ENCODE measurements at regions not wholly inside any gene's neighbourhood (a gene's known extent, or its start where the extent isn't known, plus 50 kb on each side); places are given as distances from the start of the nearest gene placed in this dataset.

- ChIA-PET POLR2A (no interaction called here), CTCF (interaction anchor here (0.6 to 1.6 kb wide), 3 partner anchors 11 to 1058 kb away, joined by 3 to 7 read pairs (median 3); no protein-coding TSS in a partner anchor)
- Histone ChIP-seq H3K27ac (ENCODE audit: insufficient read depth in 1 of 2, low read depth in 1 of 2, low read length in 2 of 2, poor library complexity in 1 of 2, severe bottlenecking in 2 of 2) (no peak overlapping the region), H3K27me3 (replicated peaks in 2 of 5; ENCODE audit: control insufficient read depth in 4 of 5, insufficient read depth in 5 of 5, low read length in 4 of 5) (no peaks in the 10 kb centered on the region), H3K9me3 (ENCODE audit: control extremely low read depth in 1 of 5, control insufficient read depth in 4 of 5, insufficient read depth in 2 of 5, low read depth in 1 of 5, low read length in 4 of 5) (peaks cover 0 to 10% (median 3%) of the 10 kb centered on the region in 5 experiments), H3K36me3 (ENCODE audit: control insufficient read depth in 4 of 4, insufficient read depth in 4 of 4, low read length in 3 of 4) (no peaks in the 10 kb centered on the region), H3K4me1 (ENCODE audit: control extremely low read depth in 1 of 4, control insufficient read depth in 4 of 4, insufficient read depth in 4 of 4, low read length in 3 of 4) (peaks cover 21 to 35% (median 22%) of the 10 kb centered on the region in 4 experiments), H3K4me3 (ENCODE audit: control insufficient read depth in 1 of 7, extremely low read depth in 1 of 7, insufficient read depth in 4 of 7, low read depth in 2 of 7, low read length in 6 of 7) (no peak overlapping the region)
- WGBS (ENCODE audit: insufficient coverage): no CpG with 5 or more reads among the region's 2 CpGs
- DNase-seq: peak in 2 of 3 donors; percentile 61 to 68
These were observed 69.7 kb upstream of the SETMAR start for GRCh38 chr3:4233488-4233887.

- ChIA-PET CTCF (no interaction called here), POLR2A (no interaction called here)
- Histone ChIP-seq H3K27me3 (replicated peaks in 2 of 5; ENCODE audit: control insufficient read depth in 4 of 5, insufficient read depth in 5 of 5, low read length in 4 of 5) (no peaks in the 10 kb centered on the region), H3K4me3 (ENCODE audit: control insufficient read depth in 1 of 7, extremely low read depth in 1 of 7, insufficient read depth in 4 of 7, low read depth in 2 of 7, low read length in 6 of 7) (peak overlapping the region in 2 of 7 experiments; percentile 14 to 26), H3K9me3 (ENCODE audit: control extremely low read depth in 1 of 5, control insufficient read depth in 4 of 5, insufficient read depth in 2 of 5, low read depth in 1 of 5, low read length in 4 of 5) (peaks cover 0 to 10% (median 3%) of the 10 kb centered on the region in 5 experiments), H3K4me1 (ENCODE audit: control extremely low read depth in 1 of 4, control insufficient read depth in 4 of 4, insufficient read depth in 4 of 4, low read length in 3 of 4) (peaks cover 21 to 35% (median 22%) of the 10 kb centered on the region in 4 experiments), H3K27ac (ENCODE audit: insufficient read depth in 1 of 2, low read depth in 1 of 2, low read length in 2 of 2, poor library complexity in 1 of 2, severe bottlenecking in 2 of 2) (peak overlapping the region in 1 of 2 experiments; percentile 47), H3K36me3 (ENCODE audit: control insufficient read depth in 4 of 4, insufficient read depth in 4 of 4, low read length in 3 of 4) (no peaks in the 10 kb centered on the region)
- 0% methylated on average over 1 of the region's 2 CpGs for WGBS (ENCODE audit: insufficient coverage)
- peak in 2 of 3 donors; percentile 76 to 85 for DNase-seq
These were observed 68.3 kb upstream of the SETMAR start for GRCh38 chr3:4234889-4235288.

- Histone ChIP-seq H3K27ac (ENCODE audit: insufficient read depth in 1 of 2, low read depth in 1 of 2, low read length in 2 of 2, poor library complexity in 1 of 2, severe bottlenecking in 2 of 2) (no peak overlapping the region), H3K9me3 (ENCODE audit: control extremely low read depth in 1 of 5, control insufficient read depth in 4 of 5, insufficient read depth in 2 of 5, low read depth in 1 of 5, low read length in 4 of 5) (peaks cover 0 to 10% (median 3%) of the 10 kb centered on the region in 5 experiments), H3K4me1 (ENCODE audit: control extremely low read depth in 1 of 4, control insufficient read depth in 4 of 4, insufficient read depth in 4 of 4, low read length in 3 of 4) (peaks cover 21 to 35% (median 22%) of the 10 kb centered on the region in 4 experiments), H3K27me3 (replicated peaks in 2 of 5; ENCODE audit: control insufficient read depth in 4 of 5, insufficient read depth in 5 of 5, low read length in 4 of 5) (no peaks in the 10 kb centered on the region), H3K4me3 (ENCODE audit: control insufficient read depth in 1 of 7, extremely low read depth in 1 of 7, insufficient read depth in 4 of 7, low read depth in 2 of 7, low read length in 6 of 7) (no peak overlapping the region), H3K36me3 (ENCODE audit: control insufficient read depth in 4 of 4, insufficient read depth in 4 of 4, low read length in 3 of 4) (no peaks in the 10 kb centered on the region)
- peak in 2 of 3 donors; percentile 72 to 78 for DNase-seq
- ChIA-PET POLR2A (no interaction called here), CTCF (interaction anchor here (0.7 kb wide), 1 partner anchor 9 kb away, joined by 3 read pairs; no protein-coding TSS in a partner anchor)
- WGBS (ENCODE audit: insufficient coverage): 17% methylated on average over 1 of the region's 3 CpGs
These were observed 67.5 kb upstream of the SETMAR start for GRCh38 chr3:4235690-4236089.

- CTCF ChIA-PET: no interaction called here
- no peaks in the 10 kb centered on the region for H3K27me3 ChIP-seq (replicated peaks in 2 of 5; ENCODE audit: control insufficient read depth in 4 of 5, insufficient read depth in 5 of 5, low read length in 4 of 5)
- no peak overlapping the region for H3K4me3 ChIP-seq (ENCODE audit: control insufficient read depth in 1 of 7, extremely low read depth in 1 of 7, insufficient read depth in 4 of 7, low read depth in 2 of 7, low read length in 6 of 7)
- H3K4me1 ChIP-seq (ENCODE audit: control extremely low read depth in 1 of 4, control insufficient read depth in 4 of 4, insufficient read depth in 4 of 4, low read length in 3 of 4): no peaks in the 10 kb centered on the region
- no peak overlapping the region for H3K27ac ChIP-seq (ENCODE audit: insufficient read depth in 1 of 2, low read depth in 1 of 2, low read length in 2 of 2, poor library complexity in 1 of 2, severe bottlenecking in 2 of 2)
- POLR2A ChIA-PET: no interaction called here
- peaks cover 0 to 10% (median 3%) of the 10 kb centered on the region in 5 experiments for H3K9me3 ChIP-seq (ENCODE audit: control extremely low read depth in 1 of 5, control insufficient read depth in 4 of 5, insufficient read depth in 2 of 5, low read depth in 1 of 5, low read length in 4 of 5)
- no peaks in the 10 kb centered on the region for H3K36me3 ChIP-seq (ENCODE audit: control insufficient read depth in 4 of 4, insufficient read depth in 4 of 4, low read length in 3 of 4)
- 93% methylated on average over 7 of the region's 8 CpGs for WGBS (ENCODE audit: insufficient coverage)
- no peak for DNase-seq
These were observed 61.5 kb upstream of the SETMAR start for GRCh38 chr3:4241595-4242170.

- Histone ChIP-seq H3K4me1 (ENCODE audit: control extremely low read depth in 1 of 4, control insufficient read depth in 4 of 4, insufficient read depth in 4 of 4, low read length in 3 of 4) (no peaks in the 10 kb centered on the region), H3K9me3 (ENCODE audit: control extremely low read depth in 1 of 5, control insufficient read depth in 4 of 5, insufficient read depth in 2 of 5, low read depth in 1 of 5, low read length in 4 of 5) (peaks cover 0 to 3% (median 0%) of the 10 kb centered on the region in 5 experiments), H3K27me3 (replicated peaks in 2 of 5; ENCODE audit: control insufficient read depth in 4 of 5, insufficient read depth in 5 of 5, low read length in 4 of 5) (no peaks in the 10 kb centered on the region), H3K27ac (ENCODE audit: insufficient read depth in 1 of 2, low read depth in 1 of 2, low read length in 2 of 2, poor library complexity in 1 of 2, severe bottlenecking in 2 of 2) (no peak overlapping the region), H3K4me3 (ENCODE audit: control insufficient read depth in 1 of 7, extremely low read depth in 1 of 7, insufficient read depth in 4 of 7, low read depth in 2 of 7, low read length in 6 of 7) (no peak overlapping the region), H3K36me3 (ENCODE audit: control insufficient read depth in 4 of 4, insufficient read depth in 4 of 4, low read length in 3 of 4) (no peaks in the 10 kb centered on the region)
- ChIA-PET POLR2A (no interaction called here), CTCF (no interaction called here)
- WGBS (ENCODE audit: insufficient coverage): 92% methylated on average over 9 of the region's 9 CpGs
- no peak for DNase-seq
These were observed 57.5 kb upstream of the SETMAR start for GRCh38 chr3:4245671-4246070.

- ChIA-PET POLR2A (no interaction called here), CTCF (no interaction called here)
These were observed 55.8 kb upstream of the SETMAR start for GRCh38 chr3:4247391-4247790.

GRCh38 chr3:4250064-4250463 is 53.1 kb upstream of the SETMAR start:
- Histone ChIP-seq H3K27me3 (replicated peaks in 2 of 5; ENCODE audit: control insufficient read depth in 4 of 5, insufficient read depth in 5 of 5, low read length in 4 of 5) (no peaks in the 10 kb centered on the region), H3K4me3 (ENCODE audit: control insufficient read depth in 1 of 7, extremely low read depth in 1 of 7, insufficient read depth in 4 of 7, low read depth in 2 of 7, low read length in 6 of 7) (no peak overlapping the region), H3K36me3 (ENCODE audit: control insufficient read depth in 4 of 4, insufficient read depth in 4 of 4, low read length in 3 of 4) (no peaks in the 10 kb centered on the region), H3K27ac (ENCODE audit: insufficient read depth in 1 of 2, low read depth in 1 of 2, low read length in 2 of 2, poor library complexity in 1 of 2, severe bottlenecking in 2 of 2) (no peak overlapping the region), H3K4me1 (ENCODE audit: control extremely low read depth in 1 of 4, control insufficient read depth in 4 of 4, insufficient read depth in 4 of 4, low read length in 3 of 4) (no peaks in the 10 kb centered on the region), H3K9me3 (ENCODE audit: control extremely low read depth in 1 of 5, control insufficient read depth in 4 of 5, insufficient read depth in 2 of 5, low read depth in 1 of 5, low read length in 4 of 5) (no peaks in the 10 kb centered on the region)
- POLR2A ChIA-PET: no interaction called here
- no peak for DNase-seq
- CTCF ChIA-PET: no interaction called here
- WGBS (ENCODE audit: insufficient coverage): 84% methylated on average over 4 of the region's 4 CpGs

More at GRCh38 chr3:4247391-4247790, 55.8 kb upstream of the SETMAR start:
- Histone ChIP-seq H3K4me1 (ENCODE audit: control extremely low read depth in 1 of 4, control insufficient read depth in 4 of 4, insufficient read depth in 4 of 4, low read length in 3 of 4) (no peaks in the 10 kb centered on the region), H3K27me3 (replicated peaks in 2 of 5; ENCODE audit: control insufficient read depth in 4 of 5, insufficient read depth in 5 of 5, low read length in 4 of 5) (no peaks in the 10 kb centered on the region), H3K4me3 (ENCODE audit: control insufficient read depth in 1 of 7, extremely low read depth in 1 of 7, insufficient read depth in 4 of 7, low read depth in 2 of 7, low read length in 6 of 7) (no peak overlapping the region), H3K27ac (ENCODE audit: insufficient read depth in 1 of 2, low read depth in 1 of 2, low read length in 2 of 2, poor library complexity in 1 of 2, severe bottlenecking in 2 of 2) (no peak overlapping the region), H3K36me3 (ENCODE audit: control insufficient read depth in 4 of 4, insufficient read depth in 4 of 4, low read length in 3 of 4) (no peaks in the 10 kb centered on the region), H3K9me3 (ENCODE audit: control extremely low read depth in 1 of 5, control insufficient read depth in 4 of 5, insufficient read depth in 2 of 5, low read depth in 1 of 5, low read length in 4 of 5) (no peaks in the 10 kb centered on the region)
- DNase-seq: no peak
- no CpG with 5 or more reads among the region's 1 CpG for WGBS (ENCODE audit: insufficient coverage)
